ENCODE measurements at regions not wholly inside any gene's neighbourhood (a gene's known extent, or its start where the extent isn't known, plus 50 kb on each side); places are given as distances from the start of the nearest gene placed in this dataset.

- DNase-seq: no peak
Observed at GRCh38 chr12:89943463-89943862, 234.8 kb upstream of the ATP2B1 start.

DNA sequence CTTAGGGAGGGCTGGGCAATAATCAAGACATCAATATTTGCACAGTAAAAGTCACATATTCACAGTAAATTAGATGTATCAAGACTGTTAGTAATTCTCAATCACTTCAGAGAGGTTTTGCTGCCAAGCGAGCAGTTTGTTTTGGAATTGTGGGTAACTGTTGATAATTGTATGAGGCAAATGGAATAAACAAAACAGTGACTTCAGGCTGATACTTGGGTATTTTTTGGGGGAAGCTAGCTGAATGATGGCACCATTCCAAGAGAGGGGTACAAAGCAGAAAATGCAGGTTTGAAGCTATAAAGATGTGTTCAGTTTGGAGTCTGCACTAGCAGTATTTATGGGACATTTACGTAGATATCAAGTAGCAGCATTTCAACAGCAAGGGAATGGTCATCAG, 232.8 kb upstream of the ATP2B1 start:
- no peak for DNase-seq

DNA sequence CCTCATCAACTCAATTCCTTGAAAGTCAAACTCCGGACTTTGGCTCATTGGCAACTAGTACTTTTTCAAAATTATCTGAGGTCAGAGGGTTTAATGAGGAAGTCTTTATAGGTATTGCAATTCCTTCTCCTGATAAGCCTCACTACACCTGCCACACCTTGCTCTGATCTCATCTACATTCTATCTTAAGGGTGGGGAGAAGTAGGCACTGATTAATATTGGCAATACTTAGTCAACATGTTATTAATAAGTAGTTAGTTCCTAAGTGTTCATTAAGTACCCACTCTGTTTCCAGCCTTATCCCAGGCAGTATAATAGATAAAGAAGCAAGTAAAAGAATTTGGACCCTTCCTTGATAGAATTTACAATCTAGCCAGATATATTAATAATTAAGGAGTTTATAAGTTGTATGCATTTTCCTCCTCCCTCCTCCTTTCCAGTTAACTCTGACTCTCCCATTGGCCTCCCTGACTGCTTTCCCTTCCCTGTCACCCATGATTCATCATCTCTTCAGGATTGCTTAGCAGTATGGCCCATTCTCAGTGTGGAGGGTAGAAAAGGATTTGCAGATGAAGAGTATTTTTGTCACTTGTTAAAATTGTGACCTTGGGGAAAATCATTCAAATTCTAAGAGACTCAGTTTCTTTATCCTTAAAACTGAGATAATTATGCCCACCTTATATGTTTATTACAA, 231.0 kb upstream of the ATP2B1 start:
- no peak for DNase-seq

- DNase-seq: no peak
Observed at GRCh38 chr12:89936631-89937030, 228.0 kb upstream of the ATP2B1 start.

DNA sequence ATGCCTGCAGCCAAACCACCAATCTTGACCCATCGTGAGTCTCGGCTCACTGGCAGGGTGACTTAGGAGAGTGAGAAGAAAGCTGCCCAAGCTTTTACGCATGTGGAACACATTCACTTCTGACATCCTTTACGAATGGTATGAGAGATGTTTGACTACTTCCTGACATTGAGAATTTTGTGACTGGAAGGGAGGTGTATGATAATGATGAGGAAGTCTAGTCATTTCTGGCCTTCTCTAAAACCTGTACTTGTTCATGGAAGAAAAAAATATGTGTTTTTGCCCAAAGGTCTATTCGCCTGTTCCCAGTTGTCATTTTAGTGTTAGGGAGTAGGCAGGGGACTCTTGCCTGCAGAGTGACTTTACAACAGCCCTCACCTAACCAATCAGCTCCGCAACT, 227.2 kb upstream of the ATP2B1 start:
- no peak for DNase-seq

GRCh38 chr12:89933911-89934310, 225.3 kb upstream of the ATP2B1 start:
- no peak for DNase-seq

DNA sequence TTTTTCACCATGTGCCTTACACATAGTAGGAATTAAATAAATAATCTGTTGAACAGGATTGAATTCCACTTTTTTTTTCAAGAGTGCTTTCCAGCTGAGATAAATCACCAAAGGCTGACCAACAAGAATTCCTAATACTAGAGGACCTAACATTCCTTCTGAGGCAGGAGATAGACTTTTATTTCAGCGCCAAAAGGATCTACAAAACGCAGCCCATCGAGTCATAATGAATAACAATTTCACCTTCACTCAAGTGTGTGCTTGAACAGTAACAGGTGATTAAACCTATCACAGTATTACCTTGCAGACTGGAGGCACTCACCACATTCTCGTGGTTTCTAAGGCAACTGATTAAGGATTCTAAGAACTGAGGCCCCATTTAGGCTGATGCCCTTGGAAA, 224.3 kb upstream of the ATP2B1 start:
- no peak for DNase-seq

DNA sequence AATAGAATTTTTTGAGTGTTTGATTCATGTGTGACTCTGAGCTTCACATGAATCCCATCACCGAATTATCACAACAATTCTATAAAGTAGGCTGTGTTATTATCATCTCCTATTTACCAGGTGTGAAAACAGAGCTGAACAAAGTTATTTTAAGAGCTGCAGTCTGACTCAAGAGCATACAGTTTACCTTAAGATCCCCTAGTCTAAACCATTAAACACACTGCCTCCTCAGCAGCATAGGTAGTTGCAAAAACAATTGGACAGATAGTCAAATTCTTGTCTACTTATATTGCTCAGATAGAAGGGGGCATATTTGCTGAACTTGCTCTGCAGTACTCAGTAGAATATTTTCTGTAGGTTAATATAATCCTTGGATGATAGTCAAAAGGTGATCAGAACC, 219.8 kb upstream of the ATP2B1 start:
- no peak for DNase-seq

- no peak for DNase-seq
Observed at GRCh38 chr12:89927226-89927698, 218.6 kb upstream of the ATP2B1 start.

DNA sequence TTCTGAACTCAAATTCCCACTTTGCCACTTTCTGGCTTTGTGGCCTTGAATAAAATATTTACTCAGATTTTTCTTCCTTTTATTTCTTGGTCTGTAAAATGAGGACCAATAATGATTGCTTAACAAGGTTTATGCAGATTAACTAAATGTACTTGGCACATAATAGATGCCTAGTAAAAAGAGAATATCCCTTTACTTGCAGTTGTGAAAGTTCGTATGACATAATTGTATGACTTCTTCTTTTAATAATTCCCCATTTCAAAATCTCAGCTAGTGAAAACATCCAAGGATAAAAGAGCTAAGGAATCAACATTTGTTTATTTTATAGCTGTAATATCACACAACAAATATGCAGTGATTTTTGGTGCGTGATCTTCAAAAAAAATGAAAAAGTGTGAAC, 215.6 kb upstream of the ATP2B1 start:
- no peak for DNase-seq

DNA sequence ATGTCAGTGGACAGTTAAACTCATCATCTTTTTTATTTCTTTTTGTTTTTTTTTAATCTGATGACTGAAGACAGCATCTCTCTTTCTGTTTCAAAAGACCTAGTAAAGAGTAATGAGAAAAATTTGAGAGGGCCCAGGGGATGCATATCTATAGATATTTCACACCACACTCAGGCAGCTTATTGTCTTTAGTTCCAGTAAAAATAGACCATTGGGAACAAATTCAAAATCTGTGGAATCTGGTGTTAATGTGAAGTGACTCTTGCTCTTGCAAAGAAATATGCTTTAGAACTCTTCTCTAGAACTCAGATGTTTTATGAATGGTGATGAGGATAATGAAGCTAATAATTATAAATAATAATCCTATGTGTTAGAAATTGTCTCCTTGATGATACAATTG, 214.5 kb upstream of the ATP2B1 start:
- no peak for DNase-seq

DNA sequence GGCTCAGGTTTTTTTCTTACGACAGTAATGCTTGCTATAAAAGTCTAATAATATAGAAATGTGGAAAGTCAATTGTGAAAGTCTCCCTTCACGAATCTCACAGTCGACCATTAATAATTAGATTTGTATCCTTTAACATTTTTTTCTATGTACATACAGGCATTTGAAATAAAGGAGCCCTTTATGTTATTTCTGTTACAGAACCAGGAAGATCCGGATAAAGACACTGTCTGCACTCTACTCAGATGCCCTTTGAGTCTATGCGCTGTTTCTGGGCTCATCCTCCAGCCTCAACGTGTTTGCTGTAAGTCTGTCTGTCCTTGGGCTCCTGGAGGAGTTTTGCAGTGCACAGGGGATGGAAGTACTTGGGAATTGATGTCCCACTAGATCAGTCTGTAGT, 212.2 kb upstream of the ATP2B1 start:
- DNase-seq: no peak

DNA sequence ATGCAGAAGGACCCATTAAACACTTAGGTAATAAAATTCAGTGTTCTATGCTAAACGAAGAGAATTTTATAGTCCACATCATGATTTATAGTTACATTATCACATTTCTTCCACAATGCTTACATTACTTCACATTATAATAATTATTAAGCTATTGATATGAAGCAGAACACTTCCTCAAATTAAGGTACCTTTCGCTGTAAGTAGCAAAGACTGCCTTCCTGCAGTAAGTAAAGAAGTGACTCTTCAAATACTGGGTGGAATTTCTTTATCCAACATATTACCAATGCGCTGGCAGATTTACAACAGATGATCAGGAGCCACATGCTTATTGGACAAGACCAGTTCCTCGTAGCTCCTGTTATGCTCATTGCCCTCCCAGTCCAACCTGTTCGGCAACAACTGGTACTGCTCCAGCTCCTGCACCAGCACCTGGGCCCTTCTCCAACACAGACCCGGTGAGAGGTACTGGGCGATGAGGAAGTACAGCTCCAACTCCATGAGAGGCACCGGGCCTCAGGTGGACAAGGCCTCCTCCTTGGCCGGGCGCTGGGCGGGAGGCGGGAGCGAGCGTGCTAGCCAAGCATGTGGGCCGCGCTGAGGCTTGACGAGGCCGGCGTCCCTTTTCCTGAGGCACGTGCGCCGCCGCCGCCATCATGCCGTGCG, 210.7 kb upstream of the ATP2B1 start:
- no peak for DNase-seq

GRCh38 chr12:89918172-89918846, 209.7 kb upstream of the ATP2B1 start:
- DNase-seq: no peak

DNA sequence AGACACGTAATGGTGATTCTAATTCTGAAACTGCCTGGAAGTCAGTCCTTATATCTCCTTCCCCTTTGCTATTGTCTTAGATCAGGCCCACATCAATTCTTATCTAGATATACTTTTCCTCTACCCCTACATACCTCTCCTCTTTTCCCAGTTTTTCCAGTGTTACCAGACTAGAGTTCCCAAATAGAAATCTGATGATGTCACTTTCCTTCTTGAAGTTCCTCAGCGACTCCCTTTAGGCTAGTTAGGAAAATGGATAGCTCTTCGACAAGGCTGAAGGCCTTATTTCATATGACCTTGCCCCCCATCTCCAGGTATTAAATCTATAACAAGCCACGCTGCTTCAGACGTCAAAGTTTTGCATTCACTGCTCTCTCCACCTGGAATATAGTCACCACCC, 201.1 kb upstream of the ATP2B1 start:
- no peak for DNase-seq

- no peak for DNase-seq
Observed at GRCh38 chr12:89907659-89908058, 199.0 kb upstream of the ATP2B1 start.

GRCh38 chr12:89906824-89907223, 198.2 kb upstream of the ATP2B1 start:
- no peak for DNase-seq

- no peak for DNase-seq
Observed at GRCh38 chr12:89906178-89906577, 197.5 kb upstream of the ATP2B1 start.

DNA sequence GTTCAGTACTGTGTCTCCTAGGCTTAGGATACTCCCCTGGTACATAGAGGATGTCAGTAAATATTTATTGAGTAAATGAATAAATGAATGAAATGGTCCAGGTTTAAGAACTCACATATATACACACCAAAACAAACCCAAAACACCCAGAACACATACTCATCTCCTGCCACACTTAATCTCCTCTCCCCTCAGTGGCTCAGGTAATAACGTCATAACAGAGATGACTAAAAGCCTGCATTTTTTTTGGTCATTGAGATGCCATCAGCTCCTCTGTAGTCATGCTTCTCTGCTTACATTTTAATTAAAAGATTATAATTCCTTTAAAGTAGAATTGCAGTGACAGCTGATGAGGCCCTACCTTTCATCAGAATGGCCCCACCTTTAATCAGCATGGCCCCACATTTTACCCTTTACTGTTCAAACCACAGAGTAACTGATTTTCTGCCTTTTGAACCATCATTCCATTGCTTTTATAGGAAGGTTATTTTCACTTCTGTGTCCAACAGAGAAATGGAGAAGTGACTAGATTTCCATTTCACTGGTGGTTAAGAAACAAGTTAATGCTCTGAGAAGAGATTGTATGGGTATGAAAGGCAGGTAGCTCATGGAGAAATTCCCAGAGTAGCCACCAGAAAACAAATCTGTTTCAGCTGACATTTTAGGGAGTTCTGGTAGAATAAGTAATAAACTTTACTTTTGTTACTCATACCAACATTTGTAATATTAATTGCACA, 193.4 kb upstream of the ATP2B1 start:
- DNase-seq: no peak

GRCh38 chr12:89901319-89901718, 192.7 kb upstream of the ATP2B1 start:
- DNase-seq: no peak

- no peak for DNase-seq
Observed at GRCh38 chr12:89899651-89900050, 191.0 kb upstream of the ATP2B1 start.

GRCh38 chr12:89895591-89895990, 187.0 kb upstream of the ATP2B1 start:
- no peak for DNase-seq

DNA sequence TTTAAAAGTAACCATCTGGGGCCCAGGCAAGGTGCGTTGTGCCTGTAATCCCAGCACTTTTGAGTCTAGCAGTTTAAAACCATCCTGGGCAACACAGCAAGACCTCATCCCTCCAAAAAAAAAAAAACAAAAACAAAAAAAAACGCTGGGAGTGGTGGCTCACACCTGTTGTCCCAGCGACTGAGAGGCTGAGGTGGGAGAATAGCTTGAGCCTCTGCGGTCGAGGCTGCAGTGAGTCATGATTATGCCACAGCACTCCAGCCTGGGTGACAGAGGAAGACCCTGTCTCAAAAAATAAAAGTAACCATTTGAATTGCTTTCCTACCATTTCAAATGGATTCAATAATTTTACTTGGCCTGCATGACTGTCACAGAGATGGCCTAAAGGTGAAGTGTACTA, 186.5 kb upstream of the ATP2B1 start:
- no peak for DNase-seq
